GM19035 (cell line): ENCODE measurements at regions not wholly inside any gene's neighbourhood (a gene's known extent, or its start where the extent isn't known, plus 50 kb on each side); places are given as distances from the start of the nearest gene placed in this dataset.

Source experiments
- ATAC-seq: cut with Tn5 transposase; IDR thresholded peaks from one replicate; pipeline ENCODE4 v1.9.1; 2021; ENCODE audit not compliant: unreplicated experiment

DNA sequence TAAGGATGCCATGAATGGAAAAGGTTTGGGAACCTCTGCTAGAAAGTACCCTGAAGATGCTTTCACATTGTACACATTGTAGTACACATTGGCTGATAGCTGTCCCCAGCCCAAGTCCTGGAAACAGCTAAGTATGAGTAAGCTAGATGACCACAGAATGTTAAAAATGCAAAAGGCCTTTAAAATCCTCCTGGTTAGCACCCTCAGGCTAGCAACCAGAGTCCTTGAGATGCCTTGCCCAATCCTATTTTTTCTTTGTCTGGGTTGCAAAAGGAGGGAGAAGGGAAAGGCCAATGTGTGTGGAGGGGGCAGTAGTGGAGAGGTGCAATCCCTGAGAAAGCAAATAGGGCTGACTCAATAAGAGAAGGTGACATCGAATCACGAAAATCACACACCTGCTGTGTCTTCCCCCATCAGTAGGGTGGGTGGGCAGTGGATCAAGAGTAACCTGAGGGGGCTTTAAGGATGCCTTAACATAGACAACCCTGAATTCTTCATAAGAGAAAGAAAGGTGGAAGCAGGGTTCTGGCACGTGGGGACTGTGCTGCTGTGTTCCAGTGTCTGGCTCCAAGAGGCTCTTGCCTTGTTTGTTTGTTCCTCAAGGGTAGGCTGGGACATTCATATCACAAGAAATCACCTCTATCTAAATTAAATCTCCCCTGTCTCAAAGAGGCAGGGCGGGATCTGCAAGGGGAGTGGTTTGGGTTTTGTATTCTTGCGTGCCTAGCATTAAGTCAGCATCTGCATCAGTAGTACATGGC is 266.2 kb upstream of the PLXNA2 start:
- no peak for ATAC-seq

- ATAC-seq = no peak
Measured at GRCh38 chr1:208511242-208511860, 267.2 kb upstream of the PLXNA2 start.

- no peak for ATAC-seq
Measured at GRCh38 chr1:208513799-208514198, 269.6 kb upstream of the PLXNA2 start.

DNA sequence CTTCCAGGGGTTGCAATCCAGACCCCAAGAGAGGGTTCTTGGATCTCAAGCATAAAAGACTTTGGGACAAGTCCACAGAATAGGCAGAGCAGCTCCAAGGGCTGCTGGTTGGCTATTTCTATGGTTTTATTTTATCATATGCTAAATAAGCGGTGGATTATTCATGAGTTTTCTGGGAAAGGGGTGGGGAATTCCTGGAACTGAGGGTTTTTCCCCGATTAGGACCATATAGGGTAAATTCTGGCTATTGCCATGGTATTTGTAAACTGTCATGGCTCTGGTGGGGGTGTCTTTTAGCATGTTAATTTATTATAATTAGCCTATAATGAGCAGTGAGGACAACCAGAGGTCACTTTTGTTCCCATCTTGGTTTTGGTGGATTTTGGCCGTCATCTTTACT is 270.9 kb upstream of the PLXNA2 start:
- ATAC-seq = no peak

GRCh38 chr1:208516780-208517179 is 272.6 kb upstream of the PLXNA2 start:
- no peak for ATAC-seq

- no peak for ATAC-seq
Measured at GRCh38 chr1:208520438-208521099, 276.4 kb upstream of the PLXNA2 start.

GRCh38 chr1:208521534-208521933 is 277.4 kb upstream of the PLXNA2 start:
- ATAC-seq = no peak

- no peak for ATAC-seq
Measured at GRCh38 chr1:208523007-208523406, 278.8 kb upstream of the PLXNA2 start.

DNA sequence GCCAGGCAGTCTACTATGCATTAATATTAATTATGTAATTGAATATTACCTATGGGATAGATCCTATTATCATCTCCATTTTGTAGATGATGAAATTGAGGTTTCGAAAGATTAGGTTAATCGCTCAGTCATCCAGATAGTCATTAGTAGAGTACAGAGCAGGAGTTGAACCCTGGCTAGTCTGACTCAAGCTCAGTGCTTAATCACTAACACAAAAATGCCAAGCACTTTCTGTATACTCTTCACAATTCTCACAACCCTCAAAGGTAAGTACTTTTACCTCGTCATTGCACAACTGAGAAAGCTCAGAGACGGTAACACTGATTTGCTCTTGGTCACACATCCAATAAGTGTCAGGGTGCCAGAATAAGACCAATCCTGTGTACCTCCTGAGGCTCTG is 280.2 kb upstream of the PLXNA2 start:
- ATAC-seq = no peak

DNA sequence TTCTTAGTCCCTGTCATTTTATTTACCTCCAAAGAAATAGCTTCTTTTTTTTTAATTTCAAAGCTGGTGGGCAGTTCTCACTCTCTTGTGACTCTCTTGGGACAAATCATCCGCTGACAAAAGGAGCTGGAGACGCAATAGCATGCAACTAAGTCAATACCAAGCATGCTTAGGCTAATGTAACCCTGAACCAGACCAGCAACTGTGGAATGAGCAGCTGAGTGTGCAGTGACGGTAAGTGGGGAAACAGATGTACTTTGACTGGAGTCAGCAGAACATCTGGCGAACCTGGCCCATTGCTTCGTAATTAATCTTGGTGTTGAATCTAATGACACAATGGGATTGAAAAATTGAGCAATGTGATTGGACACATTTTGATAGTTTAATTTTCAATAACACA is 280.7 kb upstream of the PLXNA2 start:
- no peak for ATAC-seq

- ATAC-seq = no peak
Measured at GRCh38 chr1:208525417-208525816, 281.2 kb upstream of the PLXNA2 start.

DNA sequence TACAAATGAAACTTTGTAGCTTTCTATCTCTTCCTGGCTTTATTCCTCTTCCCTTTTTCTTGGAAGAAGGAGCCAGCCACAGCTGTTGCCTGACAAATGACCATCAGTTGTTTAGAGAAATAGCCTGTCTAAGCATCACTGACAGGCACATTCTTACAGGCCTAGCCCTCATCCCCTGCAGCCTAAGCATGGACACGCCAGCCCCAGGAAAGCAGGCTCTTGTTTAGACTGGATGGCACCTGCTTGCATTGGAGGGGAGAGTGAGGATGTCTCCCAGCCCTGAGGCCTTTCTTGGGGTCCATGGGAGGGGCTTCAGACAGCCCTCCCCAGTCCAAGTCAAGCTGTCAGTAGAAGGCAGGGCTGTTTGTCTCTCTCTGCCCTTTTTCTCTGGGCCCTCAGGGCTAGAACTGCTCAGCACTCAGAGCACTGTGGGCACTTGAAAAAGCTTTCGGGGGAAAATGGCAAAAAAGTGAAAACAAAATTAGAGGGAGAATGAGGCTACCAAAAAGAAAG is 282.5 kb upstream of the PLXNA2 start:
- no peak for ATAC-seq

- no peak for ATAC-seq
Measured at GRCh38 chr1:208527156-208527555, 283.0 kb upstream of the PLXNA2 start.

GRCh38 chr1:208528578-208529240 is 284.5 kb upstream of the PLXNA2 start:
- ATAC-seq = no peak

DNA sequence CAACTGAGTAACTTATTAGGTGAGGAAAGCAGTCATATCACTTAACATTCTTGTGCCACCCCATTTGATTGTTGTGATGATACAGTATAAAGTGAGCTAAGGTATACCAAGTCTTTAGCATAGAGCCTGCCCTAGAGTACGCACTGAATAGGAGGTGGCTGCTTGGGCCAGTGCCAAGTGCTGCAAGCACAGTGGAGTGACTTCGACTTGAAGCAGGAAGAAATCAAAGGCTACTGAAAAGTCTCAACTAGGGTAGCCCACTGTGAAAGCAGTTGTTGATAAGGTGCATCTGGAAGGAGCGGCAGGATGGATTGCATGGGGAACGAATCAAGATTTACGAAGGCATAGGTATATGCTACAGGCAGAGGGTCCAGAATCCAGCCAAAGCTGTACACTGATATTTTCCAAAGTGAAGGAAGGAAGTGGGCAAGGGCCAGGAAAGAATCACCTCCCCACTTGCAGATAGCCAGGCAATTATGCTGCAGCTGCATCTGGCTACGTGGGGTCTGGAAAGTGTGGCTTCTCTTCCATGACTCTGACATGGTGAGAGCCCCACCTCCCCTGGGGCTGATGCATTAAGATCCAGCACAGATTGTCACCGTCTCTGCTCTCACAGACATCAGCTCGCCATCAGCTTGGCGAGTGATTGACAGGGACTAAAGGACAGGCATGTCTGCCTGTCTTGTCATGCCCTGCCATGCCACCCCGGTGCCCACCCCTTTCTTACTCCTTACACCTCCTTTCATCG is 287.0 kb upstream of the PLXNA2 start:
- ATAC-seq = no peak

GRCh38 chr1:208533746-208534598 is 289.8 kb upstream of the PLXNA2 start:
- no peak for ATAC-seq

GRCh38 chr1:208534599-208534897 is 290.4 kb upstream of the PLXNA2 start:
- ATAC-seq = no peak

GRCh38 chr1:208534979-208535378 is 290.8 kb upstream of the PLXNA2 start:
- no peak for ATAC-seq

DNA sequence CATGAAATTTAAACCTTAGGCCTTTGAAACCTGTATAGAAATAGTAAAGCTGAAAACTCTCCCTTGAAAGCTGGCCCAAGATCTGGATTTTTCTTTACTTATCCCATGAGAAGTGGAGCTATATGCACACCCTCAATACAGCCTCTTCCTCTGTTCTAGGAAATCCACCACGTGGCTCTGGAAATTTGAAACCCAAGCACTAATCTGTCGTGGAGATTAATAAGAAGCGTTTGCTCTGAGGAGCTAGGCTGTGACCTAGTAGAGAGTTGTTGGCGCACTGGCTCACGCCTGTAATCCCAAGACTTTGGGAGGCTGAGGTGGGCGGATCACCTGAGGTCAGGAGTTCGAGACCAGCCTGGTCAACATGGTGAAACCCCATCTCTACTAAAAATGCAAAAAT is 291.3 kb upstream of the PLXNA2 start:
- ATAC-seq = no peak

GRCh38 chr1:208536212-208536611 is 292.0 kb upstream of the PLXNA2 start:
- no peak for ATAC-seq
